A549 (cell line): ENCODE measurements at regions not wholly inside any gene's neighbourhood (a gene's known extent, or its start where the extent isn't known, plus 50 kb on each side); places are given as distances from the start of the nearest gene placed in this dataset.
A peak's percentile ranks its signal among the peaks of the same experiment; 100 is the strongest.

Experiments
- ATAC-seq, 2 experiments: fragments of 200-7000 bp in 1 of 2; fragments of >200 bp in 1 of 2; cut with Nextera tagmentation in 1 of 2; cut with Tn5 transposase in 1 of 2; 3 replicates each; pipeline versions ENCODE4 v1.8.0 to v1.9.1; 2018 to 2020; ENCODE audit warnings: mild to moderate bottlenecking in 1 of 2, moderate library complexity in 1 of 2
- CTCF ChIA-PET: fragments of 300-600 bp; sonication (Branson Sonifier 250); formaldehyde crosslinking; extraction: SDS; loops from one replicate; lab custom pipeline; 2021; ENCODE audit warnings: antibody characterized with exemption, inconsistent platforms; lab: Yijun Ruan, JAX
- POLR2A ChIA-PET: fragments of 350-600 bp; formaldehyde crosslinking; extraction: SDS; loops from one replicate; lab custom pipeline; 2021; ENCODE audit warnings: antibody characterized with exemption, inconsistent platforms; lab: Yijun Ruan, JAX
- DNase-seq, 2 experiments: peaks; one replicate each; pipeline versions ENCODE4 v3.0.0 to v3.0.0-alpha.2; 2011 to 2016; ENCODE audit warnings: low read depth in 1 of 2, low spot score in 1 of 2
- FAIRE-seq: peaks from 2 replicates; lab custom pipeline; 2011; peaks lifted over from hg19 to GRCh38; lab: Jason Lieb, UNC
- H3K27ac ChIP-seq, 2 experiments: fragments of >200 bp; sonication (Bioruptor Twin); formaldehyde crosslinking; 3 replicates each; pipeline ENCODE4 v1.5.1; 2016 to 2017
- H3K4me1 ChIP-seq: fragments of >200 bp; sonication (Bioruptor Twin); formaldehyde crosslinking; 3 replicates; pipeline ENCODE4 v1.6.1; 2016
- H3K4me2 ChIP-seq: fragments of >200 bp; sonication (Bioruptor Twin); formaldehyde crosslinking; 3 replicates; pipeline ENCODE4 v1.6.1; 2016
- H3K4me3 ChIP-seq: fragments of >200 bp; sonication (Bioruptor Twin); formaldehyde crosslinking; 3 replicates; pipeline ENCODE4 v1.5.1; 2016
- H3K9me3 ChIP-seq: fragments of >200 bp; sonication (Bioruptor Twin); formaldehyde crosslinking; 3 replicates; pipeline ENCODE4 v1.6.1; 2016
- BHLHE40 ChIP-seq: IDR thresholded peaks from 2 replicates; pipeline ENCODE4 v1.6.1; 2012; ENCODE audit warnings: low read depth, low read length, inconsistent platforms
- CBX2 ChIP-seq: fragments of 200-600 bp; sonication (generic); IDR thresholded peaks from 2 replicates; pipeline ENCODE4 v1.6.1; 2016; ENCODE audit warnings: low read depth, mild to moderate bottlenecking, borderline replicate concordance
- CBX8 ChIP-seq: fragments of 200-600 bp; sonication (generic); IDR thresholded peaks from 2 replicates; pipeline ENCODE4 v1.6.1; 2016
- CEBPB ChIP-seq, 2 experiments: fragments of >200 bp in 1 of 2; sonication (Bioruptor Twin) in 1 of 2; formaldehyde crosslinking in 1 of 2; IDR thresholded peaks; 2 replicates each; pipeline ENCODE4 v1.6.1; 2012 to 2016
- CHD4 ChIP-seq: fragments of 200-600 bp; sonication (generic); IDR thresholded peaks from 2 replicates; pipeline ENCODE4 v1.6.1; 2016; ENCODE audit warnings: antibody characterized with exemption, mild to moderate bottlenecking, borderline replicate concordance
- E2F6 ChIP-seq: IDR thresholded peaks from 2 replicates; pipeline ENCODE4 v1.6.1; 2012; ENCODE audit warnings: low read depth, borderline replicate concordance
- EHMT2 ChIP-seq: fragments of 200-600 bp; sonication (generic); IDR thresholded peaks from 2 replicates; pipeline ENCODE4 v1.6.1; 2016; ENCODE audit warnings: antibody characterized with exemption, low read depth, mild to moderate bottlenecking, moderate library complexity
- FOSB ChIP-seq: fragments of 250-450 bp; sonication (Bioruptor Pico); IDR thresholded peaks from 2 replicates; pipeline ENCODE4 v1.5.0; 2020; ENCODE audit warnings: mild to moderate bottlenecking, moderate library complexity
- FOSL2 ChIP-seq, 2 experiments: fragments of 450-650 bp in 1 of 2; fragments of >200 bp in 1 of 2; sonication (Bioruptor Twin) in 1 of 2; formaldehyde crosslinking; IDR thresholded peaks; 2 replicates each; pipeline versions ENCODE4 v1.5.0 to v1.6.1; 2016 to 2020; ENCODE audit warnings: mild to moderate bottlenecking in 1 of 2, moderate library complexity in 1 of 2
- HDAC2 ChIP-seq: fragments of 200-600 bp; sonication (generic); IDR thresholded peaks from 2 replicates; pipeline ENCODE4 v1.6.1; 2016
- HEYL ChIP-seq: fragments of 250-450 bp; sonication (Bioruptor Pico); IDR thresholded peaks from 2 replicates; pipeline ENCODE4 v1.8.0; 2021; ENCODE audit warnings: mild to moderate bottlenecking, moderate library complexity
- HOXA7 ChIP-seq: fragments of 250-450 bp; sonication (Bioruptor Pico); IDR thresholded peaks from 2 replicates; pipeline ENCODE4 v1.5.0; 2020; ENCODE audit warnings: mild to moderate bottlenecking, moderate library complexity
- HOXB13 ChIP-seq: fragments of 250-450 bp; sonication (Bioruptor Pico); IDR thresholded peaks from 2 replicates; pipeline ENCODE4 v1.5.0; 2020; ENCODE audit warnings: low read depth, mild to moderate bottlenecking, moderate library complexity
- HOXB5 ChIP-seq: fragments of 250-450 bp; sonication (Bioruptor Pico); IDR thresholded peaks from 2 replicates; pipeline ENCODE4 v1.5.0; 2020; ENCODE audit warnings: mild to moderate bottlenecking, moderate library complexity
- JUN ChIP-seq, 2 experiments: fragments of >200 bp; sonication (Bioruptor Twin); formaldehyde crosslinking; IDR thresholded peaks; 2 replicates in 1 of 2; 3 replicates in 1 of 2; pipeline ENCODE4 v1.6.1; 2016 to 2017
- JUNB ChIP-seq: fragments of >200 bp; sonication (Bioruptor Twin); formaldehyde crosslinking; IDR thresholded peaks from 2 replicates; pipeline ENCODE4 v1.6.1; 2016
- KDM5A ChIP-seq: fragments of 200-600 bp; sonication (generic); IDR thresholded peaks from 2 replicates; pipeline ENCODE4 v1.6.1; 2016; ENCODE audit warnings: antibody characterized with exemption, mild to moderate bottlenecking
- MYC ChIP-seq: IDR thresholded peaks from 2 replicates; pipeline ENCODE4 v1.6.1; 2012; ENCODE audit warnings: mild to moderate bottlenecking, inconsistent platforms, low read length, improper control_type of control experiment, borderline replicate concordance
- NFE2L2 ChIP-seq: fragments of 150-350 bp; conservative IDR thresholded peaks from 2 replicates; pipeline ENCODE4 v1.6.1; 2014; ENCODE audit warnings: low read length
- NPAS2 ChIP-seq: fragments of 250-450 bp; sonication (Bioruptor Pico); IDR thresholded peaks from 2 replicates; pipeline ENCODE4 v1.8.0; 2022; ENCODE audit warnings: mild to moderate bottlenecking, moderate library complexity, borderline replicate concordance
- NR3C1 ChIP-seq: fragments of >200 bp; sonication (Bioruptor Twin); formaldehyde crosslinking; IDR thresholded peaks from 3 replicates; pipeline ENCODE4 v1.6.1; 2017
- POLR2AphosphoS2 ChIP-seq: conservative IDR thresholded peaks from 2 replicates; pipeline ENCODE4 v1.6.1; 2012; ENCODE audit warnings: low read length, improper control_type of control experiment, inconsistent platforms
- RARB ChIP-seq: fragments of 250-450 bp; sonication (Bioruptor Pico); IDR thresholded peaks from 2 replicates; pipeline ENCODE4 v1.8.0; 2021; ENCODE audit warnings: mild to moderate bottlenecking, moderate library complexity
- RCOR1 ChIP-seq: fragments of 150-350 bp; IDR thresholded peaks from 2 replicates; pipeline ENCODE4 v1.6.1; 2014; ENCODE audit warnings: antibody characterized with exemption, low read length, low read depth
- RNF2 ChIP-seq: fragments of 200-600 bp; sonication (generic); IDR thresholded peaks from 2 replicates; pipeline ENCODE4 v1.6.1; 2016; ENCODE audit warnings: low read depth, mild to moderate bottlenecking, antibody characterized with exemption, moderate library complexity, borderline replicate concordance
- SMC3 ChIP-seq: fragments of >200 bp; sonication (Bioruptor Twin); formaldehyde crosslinking; IDR thresholded peaks from 3 replicates; pipeline ENCODE4 v1.6.1; 2018; ENCODE audit warnings: inconsistent platforms
- TFCP2L1 ChIP-seq: fragments of 250-450 bp; sonication (Bioruptor Pico); IDR thresholded peaks from 2 replicates; pipeline ENCODE4 v1.5.0; 2021; ENCODE audit warnings: mild to moderate bottlenecking
- ZSCAN20 ChIP-seq: fragments of 250-450 bp; sonication (Bioruptor Pico); IDR thresholded peaks from 2 replicates; pipeline ENCODE4 v1.8.0; 2022; ENCODE audit warnings: mild to moderate bottlenecking, moderate library complexity
- WGBS: methylation state at CpG from one replicate; pipeline ENCODE4 v1.1.6; 2017; ENCODE audit errors: missing lambda C conversion rate; 5-methylcytosine and 5-hydroxymethylcytosine counted together
- TF ChIP-seq, protein P1 (sequence below): fragments of 150-350 bp; IDR thresholded peaks from 2 replicates; pipeline ENCODE4 v1.6.1; 2014; ENCODE audit warnings: low read depth, mild to moderate bottlenecking, low read length
- TF ChIP-seq, protein P2 (sequence below): fragments of >200 bp; sonication (Bioruptor Twin); formaldehyde crosslinking; IDR thresholded peaks from 2 replicates; pipeline ENCODE4 v1.6.1; 2016

DNA sequence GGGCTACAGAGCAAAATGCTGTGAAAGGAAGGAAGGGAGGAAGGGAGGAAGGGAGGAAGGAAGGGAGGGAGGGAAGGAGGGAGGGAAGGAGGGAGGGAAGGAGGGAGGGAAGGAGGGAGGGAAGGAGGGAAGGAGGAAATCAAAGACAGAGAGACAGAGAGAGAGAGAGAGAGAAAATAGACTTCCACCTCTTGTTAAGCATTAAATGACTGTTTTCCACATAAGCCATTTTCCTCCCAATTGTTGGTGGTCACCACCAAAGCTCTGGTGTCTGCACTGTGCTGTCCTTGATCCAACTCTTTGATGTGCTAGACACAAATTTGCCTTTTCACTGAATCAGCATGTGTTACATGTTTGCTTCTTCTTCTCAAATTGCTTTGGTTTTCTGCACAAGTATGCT lies 90.7 kb upstream of the INHBA start:
- DNase-seq = no peak
- ChIA-PET POLR2A (no interaction called here), CTCF (no interaction called here)
- no peaks in the 10 kb centered on the region; the same call in 2 of the 3 replicates for H3K9me3 ChIP-seq
- no peak for ATAC-seq
- no peak overlapping the region for H3K4me3 ChIP-seq
- TF ChIP-seq E2F6 (no peak), NFE2L2 (no peak), BHLHE40 (no peak), TFCP2L1 (CRISPR knock-in tag) (no peak), JUNB (no peak), CEBPB (IDR thresholded peaks at IDR 0.05) (no peak), POLR2AphosphoS2 (no peak), NR3C1 (no peak), MYC (no peak)
- TF ChIP-seq, protein P1, sequence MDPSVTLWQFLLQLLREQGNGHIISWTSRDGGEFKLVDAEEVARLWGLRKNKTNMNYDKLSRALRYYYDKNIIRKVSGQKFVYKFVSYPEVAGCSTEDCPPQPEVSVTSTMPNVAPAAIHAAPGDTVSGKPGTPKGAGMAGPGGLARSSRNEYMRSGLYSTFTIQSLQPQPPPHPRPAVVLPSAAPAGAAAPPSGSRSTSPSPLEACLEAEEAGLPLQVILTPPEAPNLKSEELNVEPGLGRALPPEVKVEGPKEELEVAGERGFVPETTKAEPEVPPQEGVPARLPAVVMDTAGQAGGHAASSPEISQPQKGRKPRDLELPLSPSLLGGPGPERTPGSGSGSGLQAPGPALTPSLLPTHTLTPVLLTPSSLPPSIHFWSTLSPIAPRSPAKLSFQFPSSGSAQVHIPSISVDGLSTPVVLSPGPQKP = no peak
- H3K4me2 ChIP-seq = no peak overlapping the region
- no peak overlapping the region for H3K27ac ChIP-seq
- H3K4me1 ChIP-seq = no peaks in the 10 kb centered on the region
- FAIRE-seq = no peak

DNA sequence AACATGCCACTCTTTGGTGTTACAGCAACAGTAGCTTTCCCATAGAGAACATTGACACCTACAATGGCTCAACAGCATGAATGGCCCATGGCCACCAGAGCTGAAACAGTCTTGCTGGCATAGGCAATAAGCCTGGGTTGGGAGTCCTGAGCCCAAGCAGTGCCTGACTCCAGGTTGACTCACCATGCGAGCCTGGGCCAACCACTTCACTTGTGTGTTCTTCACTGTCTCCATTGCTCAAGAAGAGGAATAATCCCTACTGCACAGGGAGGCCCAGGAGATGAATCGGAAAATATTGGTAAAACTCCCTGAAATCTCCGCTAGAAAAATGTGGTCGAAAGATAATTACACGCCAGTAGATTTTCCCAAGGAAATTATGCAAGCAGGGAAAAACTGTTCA lies 89.2 kb upstream of the INHBA start:
- CTCF ChIA-PET = no interaction called here
- Histone ChIP-seq H3K4me3 (no peak overlapping the region), H3K4me2 (no peak overlapping the region), H3K4me1 (no peaks in the 10 kb centered on the region), H3K27ac (no peak overlapping the region), H3K9me3 (no peaks in the 10 kb centered on the region; the same call in 2 of the 3 replicates)
- peak in 1 of 2 experiments; percentile 2 for DNase-seq
- 48% methylated on average over 5 of the region's 5 CpGs for WGBS
- no peak for TF ChIP-seq FOSB (CRISPR knock-in tag)
- no peak for TF ChIP-seq HOXB13 (CRISPR knock-in tag)
- TF ChIP-seq CBX8 = no peak
- TF ChIP-seq SMC3 = no peak
- TF ChIP-seq NPAS2 = no peak
- no peak for TF ChIP-seq HDAC2
- no peak for TF ChIP-seq CHD4
- no peak for TF ChIP-seq HOXB5 (CRISPR knock-in tag)
- no peak for TF ChIP-seq FOSL2 (IDR thresholded peaks at IDR 0.05)
- TF ChIP-seq FOSL2 (CRISPR knock-in tag; IDR thresholded peaks at IDR 0.05) = no peak
- TF ChIP-seq RARB = no peak
- no peak for TF ChIP-seq RNF2
- TF ChIP-seq RCOR1 = no peak
- TF ChIP-seq BHLHE40 = no peak
- no peak for TF ChIP-seq EHMT2
- no peak for TF ChIP-seq POLR2AphosphoS2
- TF ChIP-seq JUN (IDR thresholded peaks at IDR 0.05) = no peak
- TF ChIP-seq KDM5A = no peak
- no peak for TF ChIP-seq TFCP2L1 (CRISPR knock-in tag)
- ATAC-seq = no peak
- FAIRE-seq = no peak
- POLR2A ChIA-PET = no interaction called here

- ATAC-seq (no peak), FAIRE-seq (no peak), DNase-seq (no peak)
- no peak overlapping the region for H3K4me2 ChIP-seq
- WGBS = 27% methylated on average over 3 of the region's 3 CpGs
- TF ChIP-seq ZSCAN20 (CRISPR knock-in tag) = no peak
- no peak for TF ChIP-seq NPAS2
- no peak for TF ChIP-seq CBX8
- TF ChIP-seq HOXA7 = no peak
- TF ChIP-seq CBX2 = no peak
- TF ChIP-seq RARB = no peak
- TF ChIP-seq, protein P2, sequence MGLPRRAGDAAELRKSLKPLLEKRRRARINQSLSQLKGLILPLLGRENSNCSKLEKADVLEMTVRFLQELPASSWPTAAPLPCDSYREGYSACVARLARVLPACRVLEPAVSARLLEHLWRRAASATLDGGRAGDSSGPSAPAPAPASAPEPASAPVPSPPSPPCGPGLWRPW = no peak
- no peak for TF ChIP-seq CEBPB (IDR thresholded peaks at IDR 0.05)
- TF ChIP-seq HEYL (CRISPR knock-in tag) = no peak
- no peak overlapping the region for H3K27ac ChIP-seq
- ChIA-PET POLR2A (no interaction called here), CTCF (no interaction called here)
- no peak overlapping the region for H3K4me3 ChIP-seq
- H3K4me1 ChIP-seq = no peaks in the 10 kb centered on the region
- no peaks in the 10 kb centered on the region for H3K9me3 ChIP-seq
Measured at GRCh38 chr7:41788556-41788955, 85.7 kb upstream of the INHBA start.
